HFFc6 (cell line): ENCODE measurements at regions not wholly inside any gene's neighbourhood (a gene's known extent, or its start where the extent isn't known, plus 50 kb on each side); places are given as distances from the start of the nearest gene placed in this dataset.

Experiments
- DNase-seq: peaks from one replicate; pipeline ENCODE4 v3.0.0-alpha.2; 2018
- H3K27ac Mint-ChIP-seq: 2 replicates; pipeline ENCODE4 v1.8.0; 2020; ENCODE audit warnings: mild to moderate bottlenecking, mixed read lengths
- H3K27me3 Mint-ChIP-seq: 2 replicates; pipeline ENCODE4 v1.8.0; 2021; ENCODE audit warnings: mild to moderate bottlenecking, moderate library complexity, mixed read lengths; ENCODE audit not compliant: insufficient read depth
- H3K36me3 Mint-ChIP-seq: 2 replicates; pipeline ENCODE4 v1.8.0; 2021; ENCODE audit warnings: low read depth, mixed read lengths
- H3K4me1 Mint-ChIP-seq: 2 replicates; pipeline ENCODE4 v1.8.0; 2020; ENCODE audit warnings: low read depth, mixed read lengths
- H3K4me3 Mint-ChIP-seq: 2 replicates; pipeline ENCODE4 v1.8.0; 2020; ENCODE audit warnings: mild to moderate bottlenecking, moderate library complexity, mixed read lengths
- H3K9me3 Mint-ChIP-seq: 2 replicates; pipeline ENCODE4 v1.8.0; 2020; ENCODE audit warnings: mild to moderate bottlenecking, mixed read lengths
- TF ChIP-seq, protein P1 (sequence below): fragments of 200-600 bp; sonication (generic); IDR thresholded peaks from 2 replicates; pipeline ENCODE4 v1.5.0; 2021; ENCODE audit warnings: antibody characterized with exemption, mild to moderate bottlenecking

DNA sequence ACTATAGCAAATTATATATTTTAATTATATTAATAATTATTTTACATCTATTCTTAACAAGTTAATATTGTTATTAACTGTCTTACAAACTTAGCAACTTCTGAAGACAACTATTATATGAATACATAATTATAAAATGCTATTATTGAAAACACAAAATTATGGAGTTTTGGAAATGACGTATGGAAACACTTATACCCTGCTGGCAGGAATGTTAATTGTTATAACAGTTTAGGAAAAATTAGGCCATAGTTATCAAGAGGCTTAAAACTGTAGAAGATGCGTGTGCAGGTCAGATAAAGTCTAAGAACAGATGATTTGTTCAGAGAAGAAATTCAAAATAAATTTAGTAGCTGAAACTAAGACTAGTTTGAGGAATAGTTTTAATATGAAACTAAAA lies 211.7 kb downstream of the FAT4 start:
- Mint-ChIP-seq H3K27me3 (no peaks in the 10 kb centered on the region), H3K9me3 (no peaks in the 10 kb centered on the region), H3K4me1 (peaks cover 6% of the 10 kb centered on the region), H3K27ac (no peak overlapping the region), H3K4me3 (no peak overlapping the region), H3K36me3 (no peaks in the 10 kb centered on the region)
- no peak for DNase-seq
- TF ChIP-seq, protein P1, sequence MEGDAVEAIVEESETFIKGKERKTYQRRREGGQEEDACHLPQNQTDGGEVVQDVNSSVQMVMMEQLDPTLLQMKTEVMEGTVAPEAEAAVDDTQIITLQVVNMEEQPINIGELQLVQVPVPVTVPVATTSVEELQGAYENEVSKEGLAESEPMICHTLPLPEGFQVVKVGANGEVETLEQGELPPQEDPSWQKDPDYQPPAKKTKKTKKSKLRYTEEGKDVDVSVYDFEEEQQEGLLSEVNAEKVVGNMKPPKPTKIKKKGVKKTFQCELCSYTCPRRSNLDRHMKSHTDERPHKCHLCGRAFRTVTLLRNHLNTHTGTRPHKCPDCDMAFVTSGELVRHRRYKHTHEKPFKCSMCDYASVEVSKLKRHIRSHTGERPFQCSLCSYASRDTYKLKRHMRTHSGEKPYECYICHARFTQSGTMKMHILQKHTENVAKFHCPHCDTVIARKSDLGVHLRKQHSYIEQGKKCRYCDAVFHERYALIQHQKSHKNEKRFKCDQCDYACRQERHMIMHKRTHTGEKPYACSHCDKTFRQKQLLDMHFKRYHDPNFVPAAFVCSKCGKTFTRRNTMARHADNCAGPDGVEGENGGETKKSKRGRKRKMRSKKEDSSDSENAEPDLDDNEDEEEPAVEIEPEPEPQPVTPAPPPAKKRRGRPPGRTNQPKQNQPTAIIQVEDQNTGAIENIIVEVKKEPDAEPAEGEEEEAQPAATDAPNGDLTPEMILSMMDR, result peak; percentile 72

DNA sequence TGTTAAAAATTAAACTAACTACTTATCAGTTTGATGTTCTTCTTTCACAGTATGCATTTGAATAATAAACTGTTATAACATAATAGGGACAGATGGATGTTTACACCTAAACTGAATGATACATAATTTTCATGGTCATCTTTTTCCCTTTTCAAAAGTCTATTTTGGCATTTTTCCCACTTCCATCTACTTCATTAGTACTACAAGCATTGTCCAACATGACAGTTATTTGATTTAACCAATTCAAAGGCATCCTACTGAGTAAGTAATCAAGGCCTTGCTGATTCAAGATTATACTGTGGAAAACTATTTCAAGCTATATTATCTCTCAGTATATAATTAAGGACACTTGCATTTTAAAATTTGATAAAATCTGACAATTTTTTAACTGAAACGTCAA lies 212.9 kb downstream of the FAT4 start:
- no peak for DNase-seq
- Mint-ChIP-seq H3K4me3 (no peak overlapping the region), H3K27me3 (no peaks in the 10 kb centered on the region), H3K4me1 (peaks cover 6% of the 10 kb centered on the region; the same call in 1 of the 2 replicates), H3K36me3 (no peaks in the 10 kb centered on the region), H3K27ac (no peak overlapping the region), H3K9me3 (no peaks in the 10 kb centered on the region)
- TF ChIP-seq, protein P1, result no peak

DNA sequence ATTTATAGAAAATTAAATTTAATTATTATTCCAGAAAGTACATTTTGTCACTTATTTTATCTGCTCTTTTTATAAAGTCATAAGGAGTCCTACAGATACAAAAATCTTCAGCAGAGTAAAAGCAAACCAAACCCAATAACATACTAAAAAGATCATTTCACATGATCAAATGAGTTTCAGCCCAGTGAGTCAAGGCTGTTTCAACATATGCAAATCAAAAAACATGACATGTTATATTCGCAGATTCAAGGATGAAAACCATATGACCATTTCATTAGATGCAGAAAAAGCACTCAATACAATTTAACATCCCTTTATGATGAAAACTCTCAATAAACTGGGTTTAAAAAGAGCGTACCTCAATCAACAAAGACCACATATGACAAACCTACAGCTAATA lies 214.3 kb downstream of the FAT4 start:
- peaks cover 6% of the 10 kb centered on the region; the same call in 1 of the 2 replicates for H3K4me1 Mint-ChIP-seq
- H3K27me3 Mint-ChIP-seq, result no peaks in the 10 kb centered on the region
- no peaks in the 10 kb centered on the region for H3K36me3 Mint-ChIP-seq
- no peaks in the 10 kb centered on the region for H3K9me3 Mint-ChIP-seq
- TF ChIP-seq, protein P1, result no peak
- DNase-seq, result no peak
- H3K27ac Mint-ChIP-seq, result no peak overlapping the region
- peak overlapping the region; percentile 25; the same call in 1 of the 2 replicates for H3K4me3 Mint-ChIP-seq

DNA sequence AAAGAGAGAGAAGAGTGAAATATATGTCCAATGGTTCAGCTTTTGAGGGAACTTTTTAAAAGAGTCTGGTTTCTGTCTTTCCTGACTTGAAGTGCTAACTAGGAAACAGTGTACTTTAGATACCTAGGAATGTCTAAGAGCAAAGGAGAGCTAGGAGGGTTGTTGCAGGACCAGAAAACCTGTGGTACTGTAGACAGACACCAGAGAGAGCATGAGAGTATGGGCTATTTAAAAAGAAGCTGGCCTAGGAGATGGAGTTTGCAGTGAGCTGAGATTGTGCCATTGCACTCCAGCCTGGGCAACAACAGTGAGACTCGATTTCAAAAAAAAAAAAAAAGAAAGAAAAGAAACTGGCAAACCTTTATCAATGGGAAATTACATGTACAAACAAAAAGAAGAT lies 223.9 kb downstream of the FAT4 start:
- H3K4me1 Mint-ChIP-seq, result no peaks in the 10 kb centered on the region

DNA sequence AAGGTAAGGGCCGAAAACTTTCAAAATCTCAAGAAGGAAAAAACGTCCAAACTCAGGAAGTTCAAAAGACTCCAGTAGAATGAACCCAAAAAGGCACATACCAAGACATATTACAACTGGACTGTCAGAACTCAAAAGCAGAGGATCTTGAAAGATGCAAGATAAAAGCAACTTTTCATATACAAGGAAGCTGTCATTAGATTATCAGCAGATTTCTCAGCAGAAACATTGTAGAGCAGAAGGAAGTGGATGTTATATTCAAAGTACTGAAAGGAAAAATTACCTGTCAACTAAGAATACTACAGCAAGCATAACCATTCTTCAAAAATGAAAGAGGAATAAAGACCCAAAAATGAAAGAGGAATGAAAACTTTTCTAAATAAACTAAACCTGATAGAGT lies 224.9 kb downstream of the FAT4 start:
- Mint-ChIP-seq H3K9me3 (peaks cover 14% of the 10 kb centered on the region), H3K27ac (no peak overlapping the region), H3K36me3 (peaks cover 13% of the 10 kb centered on the region), H3K27me3 (peaks cover 1% of the 10 kb centered on the region; the same call in 1 of the 2 replicates), H3K4me3 (no peak overlapping the region), H3K4me1 (no peaks in the 10 kb centered on the region)
- DNase-seq, result no peak
- TF ChIP-seq, protein P1, result no peak

More for the DNA sequence above, 223.9 kb downstream of the FAT4 start:
- Mint-ChIP-seq H3K27ac (no peak overlapping the region), H3K27me3 (peaks cover 1% of the 10 kb centered on the region; the same call in 1 of the 2 replicates), H3K9me3 (peaks cover 14% of the 10 kb centered on the region), H3K36me3 (peaks cover 13% of the 10 kb centered on the region), H3K4me3 (no peak overlapping the region)
- DNase-seq, result no peak
- TF ChIP-seq, protein P1, result no peak
